SK-MEL-5 (cell line): ENCODE measurements at regions not wholly inside any gene's neighbourhood (a gene's known extent, or its start where the extent isn't known, plus 50 kb on each side); places are given as distances from the start of the nearest gene placed in this dataset.

Experiments used
- DNase-seq: peaks from one replicate; pipeline ENCODE4 v3.0.0-alpha.2; 2016; ENCODE audit warnings: low read depth, low spot score
- in situ Hi-C: cut with HindIII; loops from 2 replicates; pipeline ENCODE4 v1.10.0; 2016; ENCODE audit warnings: low sequenced_read_pairs, high pct_unique_total_duplicates, low pct_unique_long_range_greater_than_20kb

- in situ Hi-C loops = no loop called here
These were observed 256.3 kb upstream of the C1orf174 start for GRCh38 chr1:4156241-4156973.

GRCh38 chr1:4160181-4160580, 260.1 kb upstream of the C1orf174 start:
- no peak for DNase-seq
- in situ Hi-C loops = no loop called here

More at GRCh38 chr1:4156241-4156973, 256.3 kb upstream of the C1orf174 start:
- DNase-seq = no peak

GRCh38 chr1:4161366-4162006, 261.4 kb upstream of the C1orf174 start:
- no peak for DNase-seq
- in situ Hi-C loops = no loop called here

- in situ Hi-C loops = no loop called here
- no peak for DNase-seq
These were observed 264.9 kb upstream of the C1orf174 start for GRCh38 chr1:4164965-4165364.

- in situ Hi-C loops = no loop called here
- no peak for DNase-seq
These were observed 265.7 kb upstream of the C1orf174 start for GRCh38 chr1:4165686-4166300.

- in situ Hi-C loops = no loop called here
- DNase-seq = no peak
These were observed 266.6 kb upstream of the C1orf174 start for GRCh38 chr1:4166713-4167112.

GRCh38 chr1:4169991-4170390, 269.9 kb upstream of the C1orf174 start:
- DNase-seq = no peak
- in situ Hi-C loops = no loop called here

- no peak for DNase-seq
- in situ Hi-C loops = no loop called here
These were observed 270.7 kb upstream of the C1orf174 start for GRCh38 chr1:4170548-4171340.

GRCh38 chr1:4171480-4172450, 271.7 kb upstream of the C1orf174 start:
- DNase-seq = no peak
- in situ Hi-C loops = no loop called here

- in situ Hi-C loops = no loop called here
- peak; percentile 61 for DNase-seq
These were observed 272.9 kb upstream of the C1orf174 start for GRCh38 chr1:4172644-4173599.

GRCh38 chr1:4173731-4174130, 273.7 kb upstream of the C1orf174 start:
- no peak for DNase-seq
- in situ Hi-C loops = no loop called here

GRCh38 chr1:4174291-4175200, 274.5 kb upstream of the C1orf174 start:
- in situ Hi-C loops = no loop called here
- DNase-seq = no peak

- no peak for DNase-seq
- in situ Hi-C loops = no loop called here
These were observed 275.7 kb upstream of the C1orf174 start for GRCh38 chr1:4175566-4176405.

GRCh38 chr1:4176841-4177240, 276.8 kb upstream of the C1orf174 start:
- DNase-seq = no peak
- in situ Hi-C loops = no loop called here
